HG03097 (cell line): ENCODE measurements at regions not wholly inside any gene's neighbourhood (a gene's known extent, or its start where the extent isn't known, plus 50 kb on each side); places are given as distances from the start of the nearest gene placed in this dataset.
"Not testable (repeated sequence)": the region's sequence is repeated elsewhere in the genome, so short reads cannot be mapped to it uniquely, and the experiment has no call there.

Experiments used
- ATAC-seq: cut with Tn5 transposase; IDR thresholded peaks from one replicate; pipeline ENCODE4 v1.9.1; 2021; ENCODE audit not compliant: unreplicated experiment, low FRiP score

- no peak for ATAC-seq
Observed at GRCh38 chr5:175347931-175348330, 96.1 kb downstream of the DRD1 start.

- ATAC-seq, result no peak
Observed at GRCh38 chr5:175347027-175347426, 97.0 kb downstream of the DRD1 start.

- no peak for ATAC-seq
Observed at GRCh38 chr5:175344331-175345195, 99.4 kb downstream of the DRD1 start.

- ATAC-seq, result no peak
Observed at GRCh38 chr5:175343308-175343707, 100.7 kb downstream of the DRD1 start.

GRCh38 chr5:175340180-175340579 is 103.8 kb downstream of the DRD1 start:
- no peak for ATAC-seq

- ATAC-seq, result no peak
Observed at GRCh38 chr5:175337680-175338079, 106.3 kb downstream of the DRD1 start.

- ATAC-seq, result no peak
Observed at GRCh38 chr5:175336781-175337180, 107.2 kb downstream of the DRD1 start.

- ATAC-seq, result no peak
Observed at GRCh38 chr5:175335691-175336090, 108.3 kb downstream of the DRD1 start.

- not testable (repeated sequence) for ATAC-seq
Observed at GRCh38 chr5:175331173-175332036, 112.6 kb downstream of the DRD1 start.

- no peak for ATAC-seq
Observed at GRCh38 chr5:175329976-175330375, 114.0 kb downstream of the DRD1 start.

- ATAC-seq, result no peak
Observed at GRCh38 chr5:175328687-175329086, 115.3 kb downstream of the DRD1 start.

- ATAC-seq, result no peak
Observed at GRCh38 chr5:175328176-175328575, 115.8 kb downstream of the DRD1 start.

- no peak for ATAC-seq
Observed at GRCh38 chr5:175325681-175326080, 118.3 kb downstream of the DRD1 start.

GRCh38 chr5:175321927-175322532 is 122.0 kb downstream of the DRD1 start:
- no peak for ATAC-seq

- no peak for ATAC-seq
Observed at GRCh38 chr5:175319199-175319598, 124.8 kb downstream of the DRD1 start.

GRCh38 chr5:175317872-175318271 is 126.1 kb downstream of the DRD1 start:
- ATAC-seq, result no peak

- ATAC-seq, result no peak
Observed at GRCh38 chr5:175309218-175309810, 134.7 kb downstream of the DRD1 start.

GRCh38 chr5:175308701-175309100 is 135.3 kb downstream of the DRD1 start:
- no peak for ATAC-seq

GRCh38 chr5:175306381-175306780 is 137.6 kb downstream of the DRD1 start:
- ATAC-seq, result no peak

GRCh38 chr5:175305251-175305650 is 138.7 kb downstream of the DRD1 start:
- no peak for ATAC-seq

GRCh38 chr5:175290379-175290778 is 153.6 kb downstream of the DRD1 start:
- no peak for ATAC-seq
